ENCODE measurements at regions not wholly inside any gene's neighbourhood (a gene's known extent, or its start where the extent isn't known, plus 50 kb on each side); places are given as distances from the start of the nearest gene placed in this dataset.

DNA sequence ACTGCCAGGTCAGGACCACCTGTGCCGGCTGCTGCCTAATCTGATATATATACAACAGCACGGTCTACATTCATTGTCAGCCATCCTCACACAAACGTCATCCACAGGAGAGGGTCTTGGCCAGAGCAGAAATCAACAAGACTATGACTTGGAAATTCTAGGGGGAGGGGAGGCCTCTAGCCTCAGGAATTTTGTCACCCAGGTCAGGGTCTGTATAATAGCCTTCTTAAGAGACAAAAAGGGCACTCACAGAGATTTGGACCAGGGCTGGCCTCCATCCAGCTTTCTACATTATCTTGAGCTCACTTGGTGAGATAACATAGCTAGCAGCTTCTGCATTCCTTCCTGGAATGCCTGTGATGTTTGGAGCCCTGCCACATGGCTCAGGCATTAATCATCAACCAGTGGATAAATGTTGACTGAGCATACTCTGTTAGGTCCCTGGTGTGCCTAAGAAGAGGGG is 50.4 kb upstream of the CTIF start:
- H3K4me1 ChIP-seq = no peaks in the 10 kb centered on the region
- H3K27me3 ChIP-seq = no peaks in the 10 kb centered on the region
- H3K36me3 ChIP-seq = no peaks in the 10 kb centered on the region
- peak; percentile 88 for DNase-seq
- H3K27ac ChIP-seq = no peak overlapping the region
- H3K4me3 ChIP-seq = no peak overlapping the region
- H3K9ac ChIP-seq (ENCODE audit: low read depth in 2 of 2, low read length in 2 of 2) = no peak overlapping the region
- TF ChIP-seq, protein P1, sequence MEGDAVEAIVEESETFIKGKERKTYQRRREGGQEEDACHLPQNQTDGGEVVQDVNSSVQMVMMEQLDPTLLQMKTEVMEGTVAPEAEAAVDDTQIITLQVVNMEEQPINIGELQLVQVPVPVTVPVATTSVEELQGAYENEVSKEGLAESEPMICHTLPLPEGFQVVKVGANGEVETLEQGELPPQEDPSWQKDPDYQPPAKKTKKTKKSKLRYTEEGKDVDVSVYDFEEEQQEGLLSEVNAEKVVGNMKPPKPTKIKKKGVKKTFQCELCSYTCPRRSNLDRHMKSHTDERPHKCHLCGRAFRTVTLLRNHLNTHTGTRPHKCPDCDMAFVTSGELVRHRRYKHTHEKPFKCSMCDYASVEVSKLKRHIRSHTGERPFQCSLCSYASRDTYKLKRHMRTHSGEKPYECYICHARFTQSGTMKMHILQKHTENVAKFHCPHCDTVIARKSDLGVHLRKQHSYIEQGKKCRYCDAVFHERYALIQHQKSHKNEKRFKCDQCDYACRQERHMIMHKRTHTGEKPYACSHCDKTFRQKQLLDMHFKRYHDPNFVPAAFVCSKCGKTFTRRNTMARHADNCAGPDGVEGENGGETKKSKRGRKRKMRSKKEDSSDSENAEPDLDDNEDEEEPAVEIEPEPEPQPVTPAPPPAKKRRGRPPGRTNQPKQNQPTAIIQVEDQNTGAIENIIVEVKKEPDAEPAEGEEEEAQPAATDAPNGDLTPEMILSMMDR (IDR thresholded peaks at IDR 0.05) = no peak
- intact Hi-C loops (cut with DNase I) = no loop called here
- no peaks in the 10 kb centered on the region for H3K9me3 ChIP-seq

DNA sequence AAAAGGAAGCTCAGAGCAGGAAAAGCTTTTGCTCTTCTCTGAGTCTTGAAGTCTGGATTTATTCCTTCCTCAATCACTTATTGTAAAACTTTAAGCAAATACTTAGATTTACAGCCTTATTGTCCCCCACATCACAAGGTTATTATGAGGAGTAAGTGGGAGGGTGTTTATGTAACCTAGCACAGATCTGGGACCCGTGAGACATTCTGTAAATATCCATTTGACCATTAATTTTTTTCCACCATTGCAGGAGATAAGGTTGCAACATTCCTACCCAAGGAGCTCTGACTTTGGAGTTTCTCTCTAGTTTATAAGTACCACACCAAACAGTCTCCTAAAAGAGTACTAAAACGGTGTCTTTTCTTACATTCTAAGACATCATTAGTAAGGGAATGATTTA is 52.1 kb upstream of the CTIF start:
- no peak for DNase-seq
- Histone ChIP-seq H3K27me3 (no peaks in the 10 kb centered on the region), H3K9ac (ENCODE audit: low read depth in 2 of 2, low read length in 2 of 2) (no peak overlapping the region), H3K9me3 (no peaks in the 10 kb centered on the region), H3K4me3 (no peak overlapping the region), H3K27ac (no peak overlapping the region), H3K36me3 (no peaks in the 10 kb centered on the region), H3K4me1 (no peaks in the 10 kb centered on the region)
- intact Hi-C loops (cut with DNase I) = no loop called here
- TF ChIP-seq, protein P1 (IDR thresholded peaks at IDR 0.05) = no peak

DNA sequence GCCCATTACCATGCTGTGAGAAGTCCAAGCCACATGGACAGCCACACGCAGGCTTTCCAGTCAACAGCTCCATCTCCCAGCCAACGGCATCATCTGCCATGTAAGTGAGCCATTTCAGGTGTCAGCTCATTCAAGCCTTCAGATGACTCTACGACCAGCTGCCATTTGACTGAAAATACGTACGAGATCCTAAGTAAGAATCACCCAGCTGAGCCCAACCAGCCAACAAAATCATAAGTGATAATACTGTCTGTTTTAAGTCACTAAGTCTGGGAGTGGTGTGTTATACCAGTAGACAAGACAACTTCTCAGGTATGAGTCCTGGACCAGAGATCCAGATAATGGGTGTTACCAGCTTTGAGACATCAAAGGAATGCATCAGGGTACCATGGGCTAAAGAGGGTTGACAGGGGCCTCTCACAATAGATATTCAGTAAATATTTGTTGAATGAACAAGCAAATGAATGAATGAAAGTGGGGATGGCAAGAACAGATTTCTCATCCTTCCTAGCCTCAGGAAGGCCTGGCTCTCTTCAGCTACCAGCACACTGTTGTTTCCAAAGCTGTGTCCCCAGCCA is 52.9 kb upstream of the CTIF start:
- Histone ChIP-seq H3K9me3 (no peaks in the 10 kb centered on the region), H3K9ac (ENCODE audit: low read depth in 2 of 2, low read length in 2 of 2) (no peak overlapping the region), H3K36me3 (no peaks in the 10 kb centered on the region), H3K4me1 (no peaks in the 10 kb centered on the region), H3K27me3 (no peaks in the 10 kb centered on the region), H3K27ac (no peak overlapping the region), H3K4me3 (no peak overlapping the region)
- intact Hi-C loops (cut with DNase I) = no loop called here
- DNase-seq = no peak
- TF ChIP-seq, protein P1 (IDR thresholded peaks at IDR 0.05) = no peak

DNA sequence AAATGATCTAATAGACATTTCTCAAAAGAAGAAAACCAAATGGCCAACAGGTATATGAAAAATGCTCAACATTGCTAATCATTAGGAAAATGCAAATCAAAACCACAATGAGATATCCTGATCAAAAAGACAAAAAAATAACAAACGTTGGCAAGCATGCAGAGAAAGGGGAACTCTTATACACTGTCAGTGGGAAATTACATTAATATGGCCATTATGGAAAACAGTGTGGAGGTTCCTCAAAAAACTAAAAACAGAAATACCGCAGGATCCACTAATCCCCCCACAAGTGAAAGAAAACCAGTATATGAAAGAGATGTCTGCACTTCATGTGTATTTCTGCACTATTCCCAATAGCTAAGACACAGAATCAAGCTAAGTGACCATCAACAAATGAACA is 57.7 kb upstream of the CTIF start:
- intact Hi-C loops (cut with DNase I) = no loop called here
- H3K27me3 ChIP-seq = no peaks in the 10 kb centered on the region

DNA sequence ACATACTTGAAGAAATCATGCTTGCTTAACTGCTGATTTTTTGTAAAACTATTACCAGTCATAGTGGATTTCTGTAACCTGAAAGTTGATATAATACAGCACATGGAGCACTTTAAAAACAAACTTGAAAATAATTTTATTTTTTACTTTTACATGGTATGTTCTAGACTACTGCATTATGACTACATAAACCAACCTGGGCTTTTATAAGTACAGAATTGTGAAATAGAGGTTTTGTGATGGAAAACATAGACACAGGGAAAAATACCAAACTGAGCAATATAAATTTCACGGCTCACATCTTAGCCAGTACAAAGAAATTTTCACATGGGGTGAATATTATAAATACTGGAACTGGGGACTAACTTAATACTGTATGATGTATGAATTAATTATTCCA is 59.3 kb upstream of the CTIF start:
- H3K4me3 ChIP-seq = no peak overlapping the region
- TF ChIP-seq, protein P1 (IDR thresholded peaks at IDR 0.05) = no peak
- no peak for DNase-seq
- no peaks in the 10 kb centered on the region for H3K9me3 ChIP-seq
- H3K27me3 ChIP-seq = no peaks in the 10 kb centered on the region
- H3K27ac ChIP-seq = no peak overlapping the region
- H3K9ac ChIP-seq (ENCODE audit: low read depth in 2 of 2, low read length in 2 of 2) = no peak overlapping the region
- intact Hi-C loops (cut with DNase I) = no loop called here
- H3K4me1 ChIP-seq = no peaks in the 10 kb centered on the region
- no peaks in the 10 kb centered on the region for H3K36me3 ChIP-seq

More for the DNA sequence above, 57.7 kb upstream of the CTIF start:
- no peak for DNase-seq
- Histone ChIP-seq H3K9ac (ENCODE audit: low read depth in 2 of 2, low read length in 2 of 2) (no peak overlapping the region), H3K4me1 (no peaks in the 10 kb centered on the region), H3K4me3 (no peak overlapping the region), H3K36me3 (no peaks in the 10 kb centered on the region), H3K27ac (no peak overlapping the region), H3K9me3 (no peaks in the 10 kb centered on the region)
- TF ChIP-seq, protein P1 (IDR thresholded peaks at IDR 0.05) = no peak
